GM19395 (cell line): ENCODE measurements at regions not wholly inside any gene's neighbourhood (a gene's known extent, or its start where the extent isn't known, plus 50 kb on each side); places are given as distances from the start of the nearest gene placed in this dataset.

ENCODE experiments used
- ATAC-seq: cut with Tn5 transposase; IDR thresholded peaks from one replicate; pipeline ENCODE4 v1.9.1; 2021; ENCODE audit warnings: mild to moderate bottlenecking, moderate library complexity; ENCODE audit not compliant: unreplicated experiment

DNA sequence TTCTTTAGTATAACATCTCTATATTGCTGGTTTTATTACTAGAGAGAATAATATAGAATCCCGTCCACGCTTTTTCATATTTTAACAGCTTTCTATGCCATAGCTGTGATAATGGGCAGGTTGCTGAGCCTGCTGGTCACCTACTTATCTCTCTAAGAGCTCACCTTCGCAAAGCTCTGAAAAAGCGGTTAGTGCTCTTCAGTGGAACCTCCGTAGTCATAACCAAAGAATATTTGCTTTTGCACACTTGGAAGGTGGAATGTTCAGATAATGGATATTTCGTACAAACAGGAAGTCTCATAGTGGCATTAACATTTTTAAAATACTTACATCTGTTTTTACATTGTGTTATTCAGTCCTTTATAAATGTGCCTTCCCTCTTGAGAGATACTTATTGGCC lies 388.9 kb upstream of the ANO3 start:
- ATAC-seq = no peak

DNA sequence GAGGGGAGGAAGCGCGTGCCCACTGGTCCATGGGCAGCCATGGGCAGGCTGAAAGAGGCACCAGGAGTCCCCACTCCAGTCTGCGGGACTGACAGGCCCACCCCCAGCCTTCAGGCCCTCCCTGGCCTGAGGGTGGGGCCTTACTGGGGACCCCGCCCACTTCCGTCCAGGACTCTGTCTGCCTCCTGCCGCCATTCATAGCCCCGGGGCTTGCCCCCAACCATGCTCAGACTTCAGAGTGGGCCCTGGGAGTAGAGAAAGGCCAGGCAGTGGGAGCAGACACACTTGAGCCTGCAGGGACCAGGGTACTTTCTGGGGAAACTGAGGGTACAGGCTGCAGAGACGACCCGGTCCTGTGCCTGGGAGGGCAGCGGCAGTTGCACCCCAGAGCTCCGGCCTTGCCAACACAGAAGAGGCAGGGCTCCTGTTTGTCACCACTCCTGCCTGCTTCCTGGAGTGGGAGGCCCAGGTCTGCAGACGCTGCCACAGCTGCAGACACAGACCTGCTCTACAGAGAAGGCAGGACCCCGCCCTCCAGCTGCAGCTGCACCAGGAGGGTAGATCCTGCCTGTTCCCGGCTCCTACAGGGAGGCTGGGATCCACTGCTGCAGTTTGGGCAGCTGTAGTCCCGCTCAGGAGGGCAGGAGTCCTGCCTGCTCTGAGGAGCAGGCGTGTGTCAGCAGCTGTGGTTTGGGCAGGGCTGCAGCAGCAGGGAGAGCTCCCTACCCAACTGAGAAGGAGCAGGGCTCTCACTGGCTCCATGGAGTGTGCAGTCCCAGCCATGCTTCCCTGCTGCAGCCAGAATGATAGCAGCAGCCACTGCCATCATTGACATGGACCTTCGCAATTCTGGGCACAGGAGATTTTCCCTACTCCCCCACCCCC lies 387.9 kb upstream of the ANO3 start:
- ATAC-seq = no peak

DNA sequence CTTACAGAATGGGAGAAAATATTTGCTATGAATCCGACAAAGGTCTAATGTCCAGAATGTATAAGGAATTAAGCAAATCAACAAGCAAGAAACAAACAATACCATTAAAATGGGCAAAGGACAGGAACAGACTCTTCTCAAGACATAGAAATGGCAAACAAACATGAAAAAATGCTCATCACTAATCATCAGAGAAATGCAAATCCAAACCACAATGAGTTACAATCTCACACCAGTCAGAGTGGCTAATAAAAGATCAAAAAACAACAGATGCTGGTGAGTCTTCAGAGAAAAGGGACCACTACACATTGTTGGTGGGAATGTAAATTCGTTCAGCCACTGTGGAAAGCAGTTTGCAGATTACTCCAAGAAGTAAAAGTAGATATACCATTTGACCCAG lies 382.0 kb upstream of the ANO3 start:
- no peak for ATAC-seq

DNA sequence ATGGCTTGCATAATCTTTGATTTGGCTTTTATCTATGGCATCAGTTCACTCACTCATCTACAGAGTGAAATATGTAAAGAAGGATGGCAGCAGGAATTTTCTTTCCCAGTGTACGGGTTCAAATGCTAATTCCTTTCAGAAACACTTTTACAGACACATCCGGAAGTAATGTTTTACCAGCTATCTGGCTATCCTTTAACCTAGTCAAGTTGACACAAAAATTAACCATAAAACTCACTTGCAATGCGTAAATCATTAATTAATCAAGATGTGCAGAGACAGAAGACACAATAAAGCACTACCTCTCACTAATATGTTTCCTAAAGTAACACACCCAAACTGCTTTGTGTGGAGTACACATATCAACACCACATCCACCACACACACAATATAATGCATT lies 378.9 kb upstream of the ANO3 start:
- ATAC-seq = no peak

DNA sequence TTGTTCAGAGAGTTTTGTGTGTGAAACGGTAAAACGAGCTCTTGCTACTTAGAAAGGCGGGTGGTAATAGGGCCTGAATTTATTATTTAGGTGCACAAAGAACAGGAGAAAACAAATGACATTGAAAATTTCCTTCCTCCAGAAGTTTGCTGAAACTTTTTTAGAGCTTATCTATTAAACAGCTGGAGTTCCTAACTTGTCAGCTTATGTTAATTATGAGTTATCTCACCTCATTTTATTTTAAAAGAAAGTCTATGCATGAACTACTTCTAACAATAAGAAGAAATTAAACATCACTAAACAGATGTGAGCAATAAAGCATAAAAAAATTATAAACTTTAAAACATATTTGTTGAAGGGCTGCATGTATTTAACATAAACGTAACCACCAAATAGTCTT lies 373.9 kb upstream of the ANO3 start:
- no peak for ATAC-seq

DNA sequence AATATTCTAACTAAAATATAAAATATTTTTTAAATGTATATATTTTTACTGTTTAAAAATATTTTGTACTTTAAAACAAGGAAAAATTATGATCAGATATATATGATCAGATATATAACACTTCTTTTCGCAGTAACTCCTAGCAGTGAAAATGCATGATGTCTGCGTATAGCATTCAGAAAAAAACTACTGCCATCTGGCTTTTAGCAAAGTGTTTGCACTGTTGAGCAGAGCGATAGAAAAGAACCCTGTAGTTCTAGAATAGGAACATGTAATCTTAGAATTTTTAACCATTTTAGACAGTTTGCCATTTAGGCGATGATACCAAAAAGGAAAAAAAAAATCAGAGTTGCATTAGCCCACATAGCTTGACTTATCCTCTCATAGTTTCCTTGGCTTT lies 370.4 kb upstream of the ANO3 start:
- ATAC-seq = no peak

DNA sequence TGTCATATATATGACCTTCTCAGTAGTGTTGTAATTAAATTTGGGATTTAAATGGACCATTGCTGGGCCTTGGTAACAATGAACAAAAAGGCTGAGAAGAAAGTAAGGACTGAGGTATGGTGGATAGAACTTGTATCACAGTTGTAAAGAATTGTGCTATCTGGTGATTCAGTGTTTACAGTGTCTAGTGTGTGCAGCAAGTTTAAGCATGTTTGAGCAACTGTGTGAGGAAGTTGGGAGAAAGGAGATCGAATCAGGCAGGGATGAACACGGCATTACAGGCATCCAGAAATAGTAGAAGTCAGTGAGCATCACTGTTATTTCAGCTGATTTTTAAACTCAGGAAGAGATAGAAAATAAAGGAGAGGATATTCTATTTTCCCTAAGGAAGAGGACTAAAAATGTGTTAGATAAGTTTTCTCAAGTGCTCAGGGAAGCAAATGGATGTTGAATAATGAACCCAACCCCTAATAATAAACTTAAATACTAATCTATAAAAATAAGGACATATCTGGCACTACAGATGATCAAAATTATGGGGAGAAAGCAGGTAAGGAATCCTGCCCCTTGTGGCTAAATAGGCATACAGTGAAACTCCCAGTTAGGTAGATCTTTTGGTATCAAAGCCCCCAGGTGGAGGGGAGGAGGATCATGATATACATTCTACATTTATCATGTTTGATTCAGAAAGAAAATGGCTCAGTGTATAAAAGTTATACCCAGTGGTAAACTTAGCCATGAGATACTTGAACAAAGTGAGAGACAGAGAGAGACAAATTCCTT lies 361.0 kb upstream of the ANO3 start:
- ATAC-seq = peak; percentile 70

DNA sequence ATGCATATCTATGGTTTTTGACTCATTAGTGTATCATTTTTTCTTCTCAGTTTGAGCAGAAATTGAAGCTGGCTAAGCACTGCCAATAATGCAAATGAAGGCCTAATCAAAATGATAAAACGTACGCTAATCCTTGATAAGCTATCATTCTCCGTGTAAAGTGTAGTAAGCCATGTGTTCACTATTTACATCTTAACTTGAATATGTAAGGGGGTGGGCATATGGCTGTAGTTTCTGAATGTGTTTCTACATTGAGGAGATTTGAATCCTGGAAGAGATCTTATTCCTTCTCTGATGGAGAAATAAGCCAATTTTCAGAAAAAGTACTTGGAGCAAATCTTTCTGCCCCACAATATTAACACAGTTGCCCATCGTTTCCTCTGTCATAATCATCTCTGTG lies 351.8 kb upstream of the ANO3 start:
- ATAC-seq = no peak

DNA sequence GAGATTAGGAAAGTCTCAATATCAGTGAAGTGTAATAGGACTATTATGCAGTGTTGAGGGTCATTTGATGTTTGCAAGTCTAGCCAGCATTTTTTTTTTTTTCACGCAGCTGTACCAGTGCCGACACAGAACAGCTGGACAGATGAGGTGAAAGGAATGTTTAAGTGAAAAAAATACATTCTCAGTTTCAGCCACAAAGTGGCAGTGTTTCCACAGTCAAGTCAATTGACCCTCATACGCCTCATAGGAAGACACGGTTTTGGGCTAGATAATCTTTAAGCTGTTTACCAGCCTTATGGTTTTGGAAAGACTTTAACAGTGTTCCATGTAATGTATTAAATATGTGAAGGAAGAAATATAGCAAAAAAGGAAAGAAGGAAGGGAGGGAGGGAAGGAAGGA lies 349.9 kb upstream of the ANO3 start:
- peak; percentile 96 for ATAC-seq

DNA sequence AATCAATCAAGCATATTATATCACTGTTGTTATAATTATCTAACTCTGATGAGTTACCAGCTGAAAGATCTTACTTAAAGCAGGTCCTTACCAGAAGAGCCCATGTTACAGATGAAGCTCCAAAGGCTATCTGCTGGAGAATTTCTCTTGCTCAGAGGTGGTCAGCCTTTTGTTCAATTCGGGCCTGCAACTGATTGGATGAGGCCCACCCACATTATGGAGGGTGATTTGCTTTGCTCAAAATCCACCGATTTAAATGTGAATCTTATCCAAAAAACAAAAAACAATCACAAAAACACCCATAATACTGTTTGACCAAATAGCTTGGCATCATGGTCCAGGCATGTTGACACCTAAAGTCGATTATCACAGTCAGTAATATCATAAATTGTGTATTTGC lies 348.6 kb upstream of the ANO3 start:
- ATAC-seq = no peak

DNA sequence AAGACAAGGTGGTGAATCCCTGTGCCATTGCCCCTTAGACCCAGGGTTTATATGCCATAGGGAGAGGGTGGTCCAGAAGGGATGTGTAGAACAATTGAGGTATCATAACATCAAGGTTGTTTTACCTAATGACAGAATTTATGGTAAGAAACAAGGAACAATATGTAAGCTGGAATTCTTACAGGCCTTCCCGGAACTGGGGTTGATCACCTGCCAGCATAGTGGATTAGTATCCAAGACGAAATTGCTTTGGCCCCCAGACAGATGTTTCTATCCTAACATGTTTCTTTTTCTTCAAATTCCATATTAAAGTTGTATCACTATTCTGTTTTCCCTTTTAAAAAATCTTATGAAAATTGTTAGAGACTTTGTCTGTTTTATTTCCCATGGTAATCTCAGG lies 343.8 kb upstream of the ANO3 start:
- no peak for ATAC-seq

DNA sequence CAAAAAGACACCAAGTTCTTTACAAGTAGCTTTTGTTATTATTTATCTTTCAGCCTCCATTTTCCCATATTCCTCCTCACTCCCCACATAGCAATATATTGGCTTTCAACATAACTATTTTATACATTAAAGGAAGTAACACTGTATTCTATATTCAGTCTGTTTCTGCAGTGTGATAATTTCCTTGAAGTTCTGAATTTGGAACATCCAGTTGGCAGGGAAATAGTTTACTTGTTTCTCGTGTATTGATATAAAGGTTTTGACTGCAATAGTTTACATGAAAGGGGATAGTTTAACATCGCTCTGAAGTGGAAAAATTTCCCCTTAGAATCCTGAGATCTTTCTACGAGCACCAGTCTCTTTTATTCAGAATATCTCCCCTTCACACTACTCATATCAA lies 341.5 kb upstream of the ANO3 start:
- ATAC-seq = no peak

DNA sequence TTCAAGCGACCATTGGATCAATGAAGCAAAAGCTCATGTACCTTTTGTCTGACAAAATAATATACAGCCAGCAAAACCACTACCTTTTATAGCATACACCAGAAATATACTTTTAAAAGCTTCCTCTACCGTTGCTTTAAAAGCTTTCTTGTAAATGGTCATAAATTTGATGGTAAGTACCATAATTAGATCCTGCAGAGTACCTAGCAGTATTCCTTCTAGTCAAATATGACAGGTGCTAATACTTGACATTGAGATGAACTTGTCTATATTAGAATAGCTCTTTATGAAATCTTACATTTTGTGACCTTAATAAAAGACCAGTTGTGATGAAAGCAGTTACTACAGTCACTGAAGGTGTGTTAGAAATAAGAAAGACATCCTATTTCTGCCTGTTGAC lies 340.5 kb upstream of the ANO3 start:
- ATAC-seq = no peak

DNA sequence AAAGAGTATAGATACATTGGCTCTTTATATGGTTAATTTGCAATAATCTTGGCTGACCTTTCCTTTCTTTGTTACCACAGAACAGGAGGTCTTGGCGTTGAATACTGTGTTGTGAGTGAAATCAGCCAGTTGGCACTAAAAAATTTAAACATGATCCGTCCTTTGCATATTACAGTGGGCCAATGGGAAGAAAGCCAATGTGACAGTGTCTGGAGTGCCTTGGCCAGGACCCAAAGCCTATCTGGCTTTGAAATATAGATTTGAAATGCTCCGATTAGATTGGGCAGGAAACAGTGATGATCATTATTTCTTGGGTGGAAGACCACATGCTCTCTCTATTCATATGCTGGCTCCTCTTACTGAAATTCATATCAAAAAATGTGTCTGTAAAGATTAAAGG lies 339.6 kb upstream of the ANO3 start:
- ATAC-seq = no peak

DNA sequence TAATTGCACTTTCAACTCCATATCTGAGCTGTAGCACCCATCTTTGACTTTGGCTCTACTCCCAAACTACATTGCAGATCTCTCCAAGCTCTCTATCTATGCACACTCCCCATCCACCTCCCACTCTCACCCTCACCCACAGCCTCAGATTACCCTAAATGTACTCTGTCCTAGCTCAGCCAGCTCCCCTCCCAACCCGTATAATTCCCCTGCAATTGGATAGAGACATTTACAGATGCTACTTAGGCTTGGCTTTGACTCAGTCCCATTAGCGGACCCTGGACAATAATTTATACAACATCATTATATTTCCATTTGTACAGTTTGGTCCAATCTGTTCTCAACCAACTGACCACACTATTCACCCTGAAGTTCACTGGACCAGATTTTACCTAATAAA lies 338.9 kb upstream of the ANO3 start:
- no peak for ATAC-seq

DNA sequence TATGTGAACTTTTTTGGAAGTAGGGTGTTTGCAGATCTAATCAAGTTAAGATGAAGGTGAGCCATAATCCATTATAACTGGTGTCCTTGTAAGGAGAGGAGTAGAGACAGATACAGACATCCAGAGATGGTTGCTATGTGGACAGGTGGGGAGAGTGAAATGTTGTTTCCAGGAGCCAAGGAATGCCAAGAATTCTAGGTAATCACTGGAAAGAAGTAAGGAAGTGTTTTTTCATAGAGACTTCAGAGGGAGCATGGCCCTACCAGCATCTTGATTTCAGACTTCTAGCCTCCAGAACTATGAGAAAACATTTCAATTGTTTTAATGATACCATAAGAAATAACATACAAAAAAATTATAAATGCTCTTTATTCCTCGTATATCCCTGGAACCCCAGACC lies 320.5 kb upstream of the ANO3 start:
- ATAC-seq = no peak

DNA sequence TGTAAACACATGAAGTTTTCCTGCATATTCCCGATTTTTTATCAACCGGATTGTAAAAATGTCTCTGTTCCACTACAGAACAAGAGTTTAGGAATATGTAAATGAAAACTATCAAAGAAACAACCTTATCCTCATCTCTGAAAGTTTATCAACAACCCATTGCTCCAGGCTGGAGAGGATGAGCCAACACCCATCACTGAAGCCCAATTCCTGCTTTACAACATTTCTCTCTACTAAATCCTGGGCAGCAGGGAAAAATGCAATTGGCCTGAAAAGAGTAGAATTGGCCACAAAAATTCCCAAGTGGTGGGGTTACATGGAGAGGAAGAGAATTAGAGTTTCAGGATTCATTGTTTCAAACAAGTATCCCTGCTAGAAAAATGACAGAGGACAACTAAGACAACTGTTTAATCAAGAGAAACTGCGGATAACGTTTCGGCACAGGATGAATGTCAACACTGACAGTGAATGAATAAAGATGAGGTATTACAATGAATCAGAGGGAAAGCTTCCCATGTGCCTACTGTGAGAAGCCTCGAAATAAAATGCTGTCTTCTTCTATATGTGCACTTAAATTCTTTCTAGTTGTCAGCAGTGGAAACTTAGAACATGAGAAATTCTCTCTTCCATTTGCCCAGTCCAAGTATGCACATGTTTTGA lies 317.3 kb upstream of the ANO3 start:
- ATAC-seq = no peak

DNA sequence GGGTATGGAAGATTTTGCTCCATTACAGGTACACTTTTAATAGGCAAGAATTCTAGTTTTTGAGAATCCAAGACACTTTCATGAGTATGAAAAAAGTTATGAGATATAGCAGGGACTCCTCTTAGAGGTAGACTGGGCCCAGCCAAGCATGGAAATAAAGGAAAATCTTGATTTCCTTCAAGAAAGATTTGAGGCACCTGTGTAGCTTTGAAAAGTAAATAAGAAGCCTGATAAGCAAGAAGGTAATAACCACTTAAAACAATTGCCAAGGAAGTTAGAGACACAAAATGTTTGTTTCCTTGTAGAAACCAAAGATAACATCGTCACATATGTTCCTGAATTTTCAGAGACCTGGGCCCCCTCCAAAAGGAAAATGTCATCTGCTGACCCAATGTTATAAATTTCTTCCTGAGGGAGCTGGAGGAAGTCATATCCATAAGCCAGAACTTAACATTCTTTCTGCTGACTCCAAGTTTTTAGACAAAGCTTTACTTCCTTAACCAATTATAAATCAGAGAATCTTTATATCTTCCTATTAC lies 314.5 kb upstream of the ANO3 start:
- no peak for ATAC-seq

DNA sequence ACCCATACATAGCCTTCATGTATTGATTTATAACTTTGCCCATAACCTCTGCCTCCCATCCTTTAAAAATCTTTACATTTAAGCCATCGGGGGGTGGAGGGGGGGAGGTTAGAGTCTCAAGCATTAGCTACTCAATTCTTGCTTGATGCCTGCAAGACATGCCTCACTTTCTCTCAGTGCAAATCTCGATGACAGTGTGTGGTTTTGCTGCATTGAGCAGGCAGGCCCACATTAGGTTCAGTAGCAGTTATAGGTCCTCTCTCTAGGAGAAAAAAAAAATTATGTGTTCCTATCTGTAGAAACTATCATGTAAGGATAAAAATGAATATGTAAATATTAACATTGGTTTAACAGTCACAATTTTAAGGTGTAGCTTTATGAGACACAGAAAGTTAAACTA lies 314.0 kb upstream of the ANO3 start:
- no peak for ATAC-seq

DNA sequence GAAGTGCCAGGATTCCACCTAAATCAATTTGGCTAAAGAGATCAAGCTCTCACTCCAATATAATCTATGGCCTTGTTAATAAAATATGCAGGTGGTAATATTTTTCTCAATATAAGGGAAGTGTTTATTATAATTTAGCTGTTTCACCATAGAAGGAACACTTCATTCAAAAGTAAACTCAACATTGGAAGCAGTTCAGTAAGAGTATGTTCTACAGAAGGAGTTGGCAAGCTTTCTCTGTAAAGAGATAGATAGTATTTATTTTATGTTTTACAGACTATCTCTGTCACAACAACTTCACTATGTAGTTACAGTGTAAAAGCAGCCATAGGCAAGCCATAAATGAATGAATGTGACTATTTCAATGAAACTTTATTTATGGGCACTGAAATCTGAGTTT lies 313.6 kb upstream of the ANO3 start:
- ATAC-seq = no peak

DNA sequence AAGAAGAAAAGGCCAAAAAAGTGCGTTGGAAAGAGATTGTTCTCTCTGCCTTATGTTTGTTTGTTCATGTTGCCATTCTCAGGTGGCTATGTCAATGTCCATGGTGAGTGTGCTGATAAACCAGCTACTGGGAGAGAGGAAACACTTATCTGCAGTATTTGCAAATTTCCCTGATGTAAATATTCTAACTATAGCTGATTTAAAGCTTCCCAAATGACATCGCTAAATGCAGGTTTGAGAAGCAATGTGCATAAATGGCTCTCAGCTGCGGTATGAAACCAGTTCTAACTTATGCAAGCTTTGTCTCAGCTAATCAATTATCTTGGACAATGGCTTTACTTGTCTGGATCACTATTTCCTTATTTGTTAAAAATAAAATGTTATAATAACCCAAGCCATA lies 312.5 kb upstream of the ANO3 start:
- no peak for ATAC-seq

DNA sequence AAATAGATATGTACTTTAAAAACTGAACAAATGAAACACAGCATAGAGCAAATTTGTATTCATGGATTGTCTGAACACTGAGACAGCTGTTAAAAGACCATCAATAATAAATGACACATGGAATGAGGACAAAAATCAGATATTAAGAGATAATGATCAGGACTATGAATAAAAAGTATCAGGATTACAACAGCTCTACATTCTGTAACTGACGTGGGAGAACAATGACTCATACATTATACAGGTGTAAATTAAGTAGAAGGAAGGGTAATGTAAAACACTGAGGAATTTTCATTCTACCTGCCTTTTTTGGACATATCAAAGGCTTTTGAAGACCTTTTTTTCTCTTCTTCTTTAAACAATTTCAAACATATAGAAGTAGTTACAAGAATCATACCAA lies 310.9 kb upstream of the ANO3 start:
- ATAC-seq = no peak
